ENCODE measurements at regions not wholly inside any gene's neighbourhood (a gene's known extent, or its start where the extent isn't known, plus 50 kb on each side); places are given as distances from the start of the nearest gene placed in this dataset.
A peak's percentile ranks its signal among the peaks of the same experiment; 100 is the strongest.
"Not testable (repeated sequence)": the region's sequence is repeated elsewhere in the genome, so short reads cannot be mapped to it uniquely, and the experiment has no call there.

GRCh38 chr5:61230492-61230891, 68.2 kb upstream of the SMIM15 start:
- no peak overlapping the region for H2AFZ ChIP-seq (replicated peaks)
- no peak overlapping the region for H3K9ac ChIP-seq
- no peaks in the 10 kb centered on the region for H3K9me3 ChIP-seq (ENCODE audit: low read depth)
- no peaks in the 10 kb centered on the region for H3K36me3 ChIP-seq
- Mint-ChIP-seq H3K4me1 (no peaks in the 10 kb centered on the region), H3K4me3 (no peak overlapping the region), H3K36me3 (no peaks in the 10 kb centered on the region), H3K27me3 (ENCODE audit: insufficient read depth, low read depth) (peaks cover 3% of the 10 kb centered on the region), H3K27ac (no peak overlapping the region), H3K9me3 (peaks cover 2% of the 10 kb centered on the region)
- TF ChIP-seq EZH2 (IDR thresholded peaks at IDR 0.05): no peak
- TF ChIP-seq CTCF (IDR thresholded peaks at IDR 0.05): no peak
- TF ChIP-seq EZH2phosphoT487 (IDR thresholded peaks at IDR 0.05): no peak
- no peaks in the 10 kb centered on the region for H3F3A ChIP-seq (ENCODE audit: low read depth)
- H3K4me1 ChIP-seq: no peaks in the 10 kb centered on the region
- no peaks in the 10 kb centered on the region for H3K79me2 ChIP-seq (ENCODE audit: low read depth)
- no peak overlapping the region for H3K27ac ChIP-seq
- no peak for DNase-seq (ENCODE audit: low spot score)
- no peaks in the 10 kb centered on the region for H3K27me3 ChIP-seq
- H4K20me1 ChIP-seq (ENCODE audit: low read depth): no peaks in the 10 kb centered on the region
- H3K4me3 ChIP-seq: no peak overlapping the region
- no peak overlapping the region for H3K4me2 ChIP-seq

GRCh38 chr5:61231813-61232212, 69.5 kb upstream of the SMIM15 start:
- Histone ChIP-seq H3F3A (ENCODE audit: low read depth) (no peaks in the 10 kb centered on the region), H3K4me3 (no peak overlapping the region), H4K20me1 (ENCODE audit: low read depth) (no peaks in the 10 kb centered on the region), H3K4me2 (no peak overlapping the region), H3K36me3 (no peaks in the 10 kb centered on the region), H3K79me2 (ENCODE audit: low read depth) (no peaks in the 10 kb centered on the region), H3K9ac (no peak overlapping the region), H3K9me3 (ENCODE audit: low read depth) (no peaks in the 10 kb centered on the region), H3K4me1 (no peaks in the 10 kb centered on the region), H3K27me3 (no peaks in the 10 kb centered on the region), H3K27ac (no peak overlapping the region), H2AFZ (replicated peaks) (no peak overlapping the region)
- no peaks in the 10 kb centered on the region for H3K4me1 Mint-ChIP-seq
- TF ChIP-seq EZH2phosphoT487 (IDR thresholded peaks at IDR 0.05) (no peak), CTCF (IDR thresholded peaks at IDR 0.05) (no peak), EZH2 (IDR thresholded peaks at IDR 0.05) (no peak)
- no peak overlapping the region for H3K4me3 Mint-ChIP-seq
- DNase-seq (ENCODE audit: low spot score): no peak
- H3K9me3 Mint-ChIP-seq: peaks cover 2% of the 10 kb centered on the region
- H3K27me3 Mint-ChIP-seq (ENCODE audit: insufficient read depth, low read depth): peaks cover 3% of the 10 kb centered on the region
- H3K27ac Mint-ChIP-seq: no peak overlapping the region
- no peaks in the 10 kb centered on the region for H3K36me3 Mint-ChIP-seq

GRCh38 chr5:61232490-61233050, 70.3 kb upstream of the SMIM15 start:
- H3K36me3 ChIP-seq: no peaks in the 10 kb centered on the region
- no peak for TF ChIP-seq EZH2phosphoT487 (IDR thresholded peaks at IDR 0.05)

GRCh38 chr5:61234019-61234418, 71.8 kb upstream of the SMIM15 start:
- no peaks in the 10 kb centered on the region for H3K4me1 ChIP-seq
- H3K27me3 ChIP-seq: no peaks in the 10 kb centered on the region
- no peak overlapping the region for H3K4me2 ChIP-seq
- Mint-ChIP-seq H3K9me3 (peaks cover 8% of the 10 kb centered on the region), H3K4me1 (no peaks in the 10 kb centered on the region), H3K27me3 (ENCODE audit: insufficient read depth, low read depth) (peaks cover 3% of the 10 kb centered on the region), H3K27ac (peak overlapping the region; percentile 85), H3K4me3 (no peak overlapping the region), H3K36me3 (peaks cover 2% of the 10 kb centered on the region)
- no peak overlapping the region for H3K9ac ChIP-seq
- TF ChIP-seq EZH2 (IDR thresholded peaks at IDR 0.05): no peak
- TF ChIP-seq CTCF (IDR thresholded peaks at IDR 0.05): no peak
- no peak for TF ChIP-seq EZH2phosphoT487 (IDR thresholded peaks at IDR 0.05)
- no peaks in the 10 kb centered on the region for H3F3A ChIP-seq (ENCODE audit: low read depth)
- H3K27ac ChIP-seq: no peak overlapping the region
- no peak overlapping the region for H2AFZ ChIP-seq (replicated peaks)
- no peaks in the 10 kb centered on the region for H3K9me3 ChIP-seq (ENCODE audit: low read depth)
- no peaks in the 10 kb centered on the region for H3K79me2 ChIP-seq (ENCODE audit: low read depth)
- no peak for DNase-seq (ENCODE audit: low spot score)
- H3K4me3 ChIP-seq: no peak overlapping the region
- H3K36me3 ChIP-seq: no peaks in the 10 kb centered on the region
- H4K20me1 ChIP-seq (ENCODE audit: low read depth): no peaks in the 10 kb centered on the region

More at GRCh38 chr5:61232490-61233050, 70.3 kb upstream of the SMIM15 start:
- H3K4me1 ChIP-seq: no peaks in the 10 kb centered on the region
- Mint-ChIP-seq H3K27me3 (ENCODE audit: insufficient read depth, low read depth) (peaks cover 3% of the 10 kb centered on the region), H3K4me1 (no peaks in the 10 kb centered on the region), H3K27ac (no peak overlapping the region), H3K36me3 (no peaks in the 10 kb centered on the region), H3K9me3 (peaks cover 2% of the 10 kb centered on the region), H3K4me3 (no peak overlapping the region)
- H3K9ac ChIP-seq: no peak overlapping the region
- H3K4me3 ChIP-seq: no peak overlapping the region
- H3F3A ChIP-seq (ENCODE audit: low read depth): no peaks in the 10 kb centered on the region
- no peak overlapping the region for H3K4me2 ChIP-seq
- no peaks in the 10 kb centered on the region for H4K20me1 ChIP-seq (ENCODE audit: low read depth)
- no peaks in the 10 kb centered on the region for H3K79me2 ChIP-seq (ENCODE audit: low read depth)
- DNase-seq (ENCODE audit: low spot score): no peak
- no peaks in the 10 kb centered on the region for H3K9me3 ChIP-seq (ENCODE audit: low read depth)
- no peaks in the 10 kb centered on the region for H3K27me3 ChIP-seq
- H3K27ac ChIP-seq: no peak overlapping the region
- H2AFZ ChIP-seq (replicated peaks): no peak overlapping the region

GRCh38 chr5:61236715-61237114, 74.4 kb upstream of the SMIM15 start:
- peaks cover 12% of the 10 kb centered on the region for H3K9me3 Mint-ChIP-seq
- H3K9ac ChIP-seq; H3K36me3 ChIP-seq; H3K4me3 Mint-ChIP-seq; H3K27ac ChIP-seq; H3K27ac Mint-ChIP-seq; H3K79me2 ChIP-seq (ENCODE audit: low read depth); H3K27me3 ChIP-seq; H4K20me1 ChIP-seq (ENCODE audit: low read depth); H2AFZ ChIP-seq (replicated peaks); H3K27me3 Mint-ChIP-seq (ENCODE audit: insufficient read depth, low read depth); H3K4me1 ChIP-seq; H3K4me3 ChIP-seq; H3K9me3 ChIP-seq (ENCODE audit: low read depth); H3F3A ChIP-seq (ENCODE audit: low read depth); H3K36me3 Mint-ChIP-seq; H3K4me2 ChIP-seq; H3K4me1 Mint-ChIP-seq; DNase-seq (ENCODE audit: low spot score): not testable (repeated sequence)
